ELR (cell line): ENCODE measurements at regions not wholly inside any gene's neighbourhood (a gene's known extent, or its start where the extent isn't known, plus 50 kb on each side); places are given as distances from the start of the nearest gene placed in this dataset.
"Not testable (repeated sequence)": the region's sequence is repeated elsewhere in the genome, so short reads cannot be mapped to it uniquely, and the experiment has no call there.

Source experiments
- DNase-seq: peaks from one replicate; pipeline ENCODE4 v3.0.0-alpha.2; 2015; ENCODE audit warnings: low read depth

DNA sequence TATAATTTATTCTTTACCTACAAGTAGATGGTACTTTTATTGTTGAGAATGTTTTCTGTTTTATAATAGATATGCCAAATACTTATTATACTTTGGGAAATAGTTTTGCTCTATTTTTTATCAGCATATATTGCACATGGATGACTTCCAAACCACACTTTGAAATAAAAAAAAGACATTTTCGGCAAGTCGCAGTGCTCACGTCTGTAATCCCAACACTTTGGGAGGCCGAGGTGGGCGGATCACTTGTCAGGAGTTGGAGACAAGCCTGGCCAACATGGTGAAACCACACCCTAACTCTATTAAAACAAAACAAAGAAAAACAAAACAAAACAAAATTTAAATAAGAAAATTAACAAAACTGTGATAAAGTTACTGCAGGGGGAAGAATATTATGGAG lies 983.9 kb upstream of the CNTN5 start:
- no peak for DNase-seq

- DNase-seq: no peak
Observed at GRCh38 chr11:98040061-98040808, 980.5 kb upstream of the CNTN5 start.

- DNase-seq: no peak
Observed at GRCh38 chr11:98047647-98048046, 973.1 kb upstream of the CNTN5 start.

DNA sequence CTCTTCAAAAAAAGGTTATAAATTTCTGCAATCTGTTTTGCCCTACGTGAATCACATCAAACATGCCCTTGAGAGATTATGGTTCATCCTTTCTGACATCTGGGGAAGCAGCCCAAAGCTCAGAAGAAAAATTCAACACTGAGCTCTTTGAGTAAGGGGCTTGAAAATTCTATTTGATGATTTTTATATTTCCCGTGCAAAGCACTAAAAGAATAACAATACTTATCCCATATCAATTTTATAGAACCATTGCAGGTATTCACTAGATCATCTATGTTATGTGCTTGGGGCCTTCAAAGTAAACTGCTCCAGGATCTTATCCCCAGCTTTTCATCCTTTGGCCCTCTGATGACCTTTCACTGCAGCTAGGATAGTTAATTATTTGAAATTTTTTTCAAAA lies 966.9 kb upstream of the CNTN5 start:
- no peak for DNase-seq

DNA sequence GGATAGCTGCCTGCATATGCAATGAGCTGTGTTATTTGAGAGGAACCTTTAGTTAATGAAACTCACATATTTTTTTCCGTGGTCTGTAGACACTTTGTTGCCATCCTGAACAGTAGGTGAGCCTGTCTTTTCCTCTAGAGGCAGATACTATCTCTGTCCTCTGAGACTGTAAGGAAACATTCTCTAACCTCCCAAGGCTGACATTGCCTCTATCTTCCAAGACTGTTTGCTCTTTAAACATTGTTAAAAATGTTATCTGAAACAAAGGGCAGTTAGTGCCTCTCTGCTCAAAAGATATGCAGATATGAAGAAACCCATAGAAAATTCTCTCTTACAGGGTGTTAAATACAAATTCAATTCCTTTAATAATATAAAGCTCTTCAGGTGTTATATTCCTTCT lies 963.8 kb upstream of the CNTN5 start:
- no peak for DNase-seq

DNA sequence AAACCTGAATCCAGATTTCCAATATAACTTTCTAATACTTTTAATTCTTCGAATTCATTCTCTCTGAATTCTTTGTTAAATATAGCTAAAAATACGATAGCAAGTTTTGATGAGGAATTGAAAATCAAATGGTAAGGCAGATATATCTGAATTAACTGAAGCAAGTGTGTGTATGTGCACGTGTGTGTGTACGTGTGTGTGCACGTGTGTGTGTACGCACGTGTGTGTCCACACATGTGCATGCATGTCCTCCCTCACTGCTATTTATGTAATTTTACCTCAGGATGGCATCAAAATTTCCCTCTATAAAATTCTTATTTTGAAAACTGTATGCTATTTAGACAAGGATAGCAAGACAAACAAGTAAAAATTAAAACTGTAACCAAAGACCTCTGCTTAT lies 961.3 kb upstream of the CNTN5 start:
- no peak for DNase-seq

DNA sequence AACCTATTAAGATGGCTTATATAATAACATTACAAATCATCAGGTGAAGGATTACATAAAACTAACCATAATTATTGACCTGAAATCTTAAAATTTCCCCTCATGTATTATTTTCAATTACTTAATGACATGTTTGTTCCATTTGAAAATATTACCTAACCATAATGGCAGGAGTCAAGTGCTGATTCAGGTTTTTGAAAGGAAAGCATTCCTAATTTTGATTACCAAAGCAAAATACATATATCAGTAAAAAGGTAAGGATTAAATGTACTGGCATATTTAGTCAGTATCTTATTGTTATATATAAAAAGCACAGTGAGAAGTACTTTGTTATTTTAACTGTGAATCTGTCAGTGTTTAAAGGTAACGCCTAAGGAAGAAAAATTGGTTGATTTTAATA lies 960.0 kb upstream of the CNTN5 start:
- no peak for DNase-seq

DNA sequence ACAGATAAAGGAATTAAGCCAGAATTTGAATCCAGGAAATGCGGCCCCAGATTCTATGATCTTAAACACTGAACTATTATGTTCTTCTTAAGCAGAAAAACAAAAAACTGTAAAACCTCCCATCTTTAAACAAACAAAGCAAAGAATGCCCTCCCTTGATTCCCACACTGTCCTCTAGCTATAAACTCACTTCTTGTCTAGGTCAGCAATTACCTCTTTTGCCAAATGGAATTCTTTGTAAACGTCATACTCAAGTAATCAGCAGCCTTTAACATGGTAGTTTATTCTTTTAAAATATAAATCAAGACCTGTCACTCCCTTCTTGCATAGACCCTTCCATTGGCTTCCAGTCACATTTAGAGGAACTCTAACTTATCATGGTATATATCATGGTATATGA lies 958.9 kb upstream of the CNTN5 start:
- no peak for DNase-seq

DNA sequence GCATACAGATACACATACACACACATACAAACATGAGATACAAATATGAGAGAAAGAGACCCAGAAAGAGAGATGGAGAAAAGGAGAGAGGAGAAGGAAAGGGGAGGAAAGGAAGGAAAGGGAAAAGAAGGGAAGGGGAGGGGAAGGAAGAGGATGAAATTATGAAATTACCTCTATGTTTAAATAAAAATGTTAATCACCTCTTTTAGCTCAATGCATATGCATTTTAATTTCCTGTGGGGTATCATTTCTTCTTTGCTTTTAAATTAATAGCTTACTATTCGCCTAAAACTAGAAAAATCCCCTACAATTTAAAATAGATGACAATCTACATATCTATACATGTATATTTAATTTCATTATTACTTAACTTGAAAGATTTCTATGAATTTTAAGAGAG lies 958.0 kb upstream of the CNTN5 start:
- no peak for DNase-seq

DNA sequence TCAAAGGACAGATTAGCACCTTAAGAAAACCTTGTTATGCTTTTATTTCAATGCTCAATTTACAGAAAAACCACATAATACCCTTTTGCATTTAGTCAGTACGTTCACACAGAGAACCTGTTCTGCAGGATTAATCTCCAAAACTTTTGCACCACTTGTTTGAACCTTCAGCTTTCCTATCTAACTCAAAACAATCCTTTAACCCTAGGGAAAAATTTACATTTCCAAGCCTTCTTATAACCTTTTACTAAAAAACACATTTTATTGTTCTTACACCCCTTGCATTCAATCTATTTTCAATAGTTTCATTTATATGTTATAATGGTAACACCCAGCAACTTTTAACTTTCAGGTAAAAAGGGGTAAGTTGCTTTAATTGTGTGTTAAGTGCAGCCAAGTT lies 952.5 kb upstream of the CNTN5 start:
- DNase-seq: no peak

DNA sequence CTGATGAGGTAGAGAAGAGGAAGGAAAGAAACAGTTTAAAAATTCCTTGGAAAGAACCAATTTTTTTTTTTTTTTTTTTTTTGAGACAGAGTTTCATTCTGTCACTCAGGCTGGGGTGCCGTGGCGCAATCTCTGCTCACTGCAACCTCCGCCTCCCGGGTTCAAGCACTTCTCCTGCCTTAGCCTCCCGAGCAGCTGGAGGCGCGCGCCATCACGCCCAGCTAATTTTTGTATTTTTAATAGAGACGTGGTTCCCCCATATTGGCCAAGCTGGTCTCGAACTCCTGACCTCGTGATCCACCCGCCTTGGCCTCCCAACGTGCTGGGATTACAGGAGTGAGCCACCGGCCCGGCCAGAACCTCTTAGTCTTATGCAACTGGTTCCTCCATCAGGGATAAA lies 951.6 kb upstream of the CNTN5 start:
- DNase-seq: not testable (repeated sequence)

DNA sequence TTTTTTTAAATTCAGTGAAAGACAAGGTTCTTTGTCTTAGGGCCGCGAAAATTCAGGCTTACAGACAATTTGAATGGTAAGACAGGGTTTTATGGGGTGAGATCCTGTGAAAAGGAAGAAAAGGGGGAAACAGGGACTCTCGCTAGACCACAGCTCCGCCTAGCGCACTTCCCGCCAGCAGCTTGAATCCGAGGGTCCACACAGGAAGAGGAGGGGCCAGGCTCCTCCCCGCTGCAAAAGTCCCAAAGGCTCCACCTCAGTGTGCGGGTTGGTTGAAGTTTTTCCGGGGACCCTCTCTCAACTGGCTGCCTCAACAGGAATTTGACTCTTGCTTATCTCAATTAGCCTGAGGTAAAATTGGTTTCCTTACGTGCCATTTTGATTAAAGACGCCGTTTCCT lies 950.9 kb upstream of the CNTN5 start:
- no peak for DNase-seq

DNA sequence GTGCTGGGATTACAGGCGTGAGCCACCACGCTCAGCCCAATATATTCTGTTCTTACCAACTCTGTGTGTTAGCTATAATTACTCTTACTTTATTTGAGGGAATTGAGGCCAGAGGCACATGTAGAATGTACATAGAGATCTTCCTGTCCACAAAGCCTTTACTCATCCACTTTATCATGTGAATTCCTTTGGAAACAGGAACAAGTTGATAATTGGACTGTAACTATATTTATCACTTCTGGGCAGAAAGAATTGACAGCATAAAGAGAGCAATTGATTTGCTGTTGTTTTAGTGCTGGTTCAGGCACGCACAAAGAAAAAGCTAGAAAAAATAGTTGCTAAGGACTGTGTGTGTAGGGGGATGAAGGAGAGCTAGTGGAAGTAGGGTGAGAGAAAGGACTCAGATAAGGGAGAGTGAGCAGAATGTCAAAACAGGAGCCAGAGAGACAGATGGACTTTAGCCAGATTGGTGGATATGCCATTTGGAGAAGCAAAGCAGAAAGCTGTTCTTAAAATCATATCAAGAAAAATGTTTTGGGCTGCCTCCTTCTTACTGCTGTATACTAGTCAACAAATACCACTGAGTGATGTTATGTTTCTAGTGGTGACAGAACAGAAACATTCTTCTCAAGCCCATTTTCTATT lies 929.8 kb upstream of the CNTN5 start:
- DNase-seq: no peak

- DNase-seq: peak; percentile 22
Observed at GRCh38 chr11:98099371-98099770, 921.4 kb upstream of the CNTN5 start.

- DNase-seq: no peak
Observed at GRCh38 chr11:98100689-98101088, 920.1 kb upstream of the CNTN5 start.

GRCh38 chr11:98101329-98101728 lies 919.4 kb upstream of the CNTN5 start:
- DNase-seq: no peak

- DNase-seq: no peak
Observed at GRCh38 chr11:98104249-98104648, 916.5 kb upstream of the CNTN5 start.

DNA sequence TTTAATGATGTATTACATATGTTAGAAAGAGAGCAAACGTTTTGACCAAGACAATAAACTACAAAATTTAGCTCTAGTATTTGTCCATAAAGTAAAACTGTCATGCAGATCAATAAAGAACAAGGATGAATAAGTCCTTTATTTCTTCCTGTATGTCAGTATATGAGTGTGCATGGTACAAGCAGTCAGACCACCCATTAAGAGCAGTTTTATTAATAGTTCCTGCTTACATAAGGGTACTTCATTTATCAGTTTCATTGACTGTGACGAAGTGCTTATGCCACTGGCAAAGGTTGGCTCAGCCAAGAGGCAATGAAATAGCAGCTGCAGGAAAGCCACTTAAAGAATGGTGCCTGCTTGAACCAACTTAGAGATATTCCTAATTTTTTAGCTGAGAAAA lies 913.0 kb upstream of the CNTN5 start:
- peak; percentile 3 for DNase-seq

DNA sequence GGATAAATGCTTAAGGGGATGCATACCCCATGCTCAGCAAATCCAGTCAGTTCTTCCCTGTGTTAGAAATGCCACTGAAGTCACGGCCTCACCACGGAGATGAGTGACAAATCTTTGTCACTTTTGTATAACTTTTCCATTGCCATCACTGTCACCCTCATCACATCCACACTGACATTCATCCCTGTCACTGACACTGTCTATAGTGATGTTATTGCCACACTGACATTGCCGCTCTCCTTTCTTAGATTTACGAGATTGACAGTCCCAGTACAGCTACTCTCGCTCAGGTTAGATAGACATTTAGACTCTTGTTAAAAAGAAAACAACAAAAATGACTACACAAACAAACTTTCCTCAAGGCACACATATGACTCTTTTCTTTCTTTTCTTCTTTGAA lies 910.7 kb upstream of the CNTN5 start:
- no peak for DNase-seq

DNA sequence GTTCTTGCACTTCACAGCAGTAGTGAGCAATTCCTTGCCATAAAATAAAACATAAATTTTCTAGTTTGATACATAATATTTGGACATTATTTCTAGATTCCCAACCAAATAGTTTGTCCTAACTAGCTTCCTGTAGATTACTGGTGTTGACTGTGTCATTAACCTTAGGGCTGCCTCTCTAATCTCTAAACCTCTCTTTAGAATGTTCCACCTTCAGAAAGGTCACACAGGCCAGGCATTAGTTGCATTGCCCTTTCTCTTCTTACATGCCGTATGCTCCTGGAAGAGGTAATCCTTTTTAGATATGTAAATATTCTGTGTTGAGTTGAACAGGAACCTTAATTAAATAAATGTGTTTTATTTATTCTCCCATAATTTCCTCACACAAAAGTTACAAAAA lies 904.9 kb upstream of the CNTN5 start:
- no peak for DNase-seq

DNA sequence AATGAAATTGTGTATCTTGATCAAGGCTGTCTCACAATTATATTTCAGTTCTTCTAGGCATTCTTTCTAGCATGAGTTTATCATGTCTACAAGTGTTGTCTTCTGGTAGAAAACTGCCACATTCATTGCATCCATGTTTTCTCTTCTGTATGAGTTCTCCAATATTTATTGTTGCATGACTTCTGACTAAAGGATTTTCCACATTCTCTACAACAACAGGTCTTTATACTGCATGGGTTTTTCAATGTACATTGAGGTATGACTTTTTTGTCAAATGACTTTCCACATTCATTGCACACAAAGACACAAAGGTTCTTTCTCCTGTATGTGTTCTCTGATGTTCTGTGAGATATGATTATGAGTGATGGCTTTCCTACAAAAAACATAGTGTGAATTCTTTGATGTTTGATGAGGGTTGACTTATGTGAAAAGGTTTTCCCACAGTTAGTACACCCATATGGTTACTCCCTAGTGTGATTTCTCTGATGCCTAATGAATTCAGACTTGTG lies 890.6 kb upstream of the CNTN5 start:
- DNase-seq: no peak

DNA sequence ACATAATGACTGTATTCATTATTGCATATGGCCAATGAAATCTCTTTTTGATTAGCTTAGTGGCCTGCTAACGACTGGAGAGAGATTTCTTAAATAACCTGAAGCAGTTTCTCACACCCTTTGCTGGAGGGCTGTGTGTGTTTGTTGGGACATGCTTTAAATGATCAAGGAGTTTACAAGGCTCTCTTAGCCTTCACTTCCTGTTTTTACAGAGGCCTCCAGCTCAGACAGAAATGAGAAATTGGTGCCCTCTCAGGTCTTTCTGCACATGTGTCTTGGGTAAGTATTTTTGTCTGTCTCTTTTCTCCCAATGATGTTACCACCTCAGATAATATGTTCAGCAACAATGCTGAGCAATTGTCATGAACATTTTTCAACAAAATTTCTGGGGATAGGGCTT lies 884.4 kb upstream of the CNTN5 start:
- no peak for DNase-seq

DNA sequence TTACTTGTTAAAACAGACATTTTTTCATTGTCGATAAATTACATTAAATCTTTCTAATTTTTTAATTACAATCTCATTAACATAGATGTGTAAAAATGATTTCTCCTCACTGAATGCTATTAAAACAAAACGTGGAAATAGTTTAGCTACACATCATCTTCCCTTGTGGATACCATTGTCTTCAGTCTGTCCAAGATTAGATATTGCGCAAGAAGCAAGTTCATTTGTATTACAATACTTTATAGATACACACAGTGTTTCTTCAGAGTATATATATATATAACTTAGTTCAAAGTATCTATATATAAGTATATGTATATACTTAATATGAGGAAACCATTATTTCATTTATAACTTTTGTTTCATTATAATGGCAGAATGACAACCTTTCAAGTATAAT lies 883.3 kb upstream of the CNTN5 start:
- no peak for DNase-seq

GRCh38 chr11:98143661-98144060 lies 877.1 kb upstream of the CNTN5 start:
- no peak for DNase-seq
